GM21529 (cell line): ENCODE measurements at regions not wholly inside any gene's neighbourhood (a gene's known extent, or its start where the extent isn't known, plus 50 kb on each side); places are given as distances from the start of the nearest gene placed in this dataset.
"Not testable (repeated sequence)": the region's sequence is repeated elsewhere in the genome, so short reads cannot be mapped to it uniquely, and the experiment has no call there.

ENCODE experiments used
- ATAC-seq: cut with Tn5 transposase; IDR thresholded peaks from one replicate; pipeline ENCODE4 v1.9.1; 2021; ENCODE audit not compliant: unreplicated experiment

DNA sequence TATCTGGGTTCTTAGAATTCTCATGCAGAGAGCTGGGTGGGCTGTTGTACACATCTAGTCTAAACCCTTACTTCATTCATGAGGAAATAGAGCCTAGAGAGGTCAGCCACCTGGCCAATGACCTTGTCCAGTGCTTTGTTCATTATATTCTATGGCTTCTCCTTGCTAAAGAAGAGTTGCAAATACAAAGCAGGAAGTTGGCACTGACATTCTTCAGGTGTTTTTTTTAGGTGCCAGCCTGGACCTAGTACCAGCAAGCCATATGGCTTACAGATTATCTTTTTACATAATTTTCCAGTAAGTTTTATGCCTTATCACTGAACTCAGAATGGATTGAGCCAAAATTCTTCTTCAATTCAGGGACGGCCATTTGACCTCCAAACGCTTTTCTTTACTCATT is 54.7 kb upstream of the PGM2 start:
- no peak for ATAC-seq

DNA sequence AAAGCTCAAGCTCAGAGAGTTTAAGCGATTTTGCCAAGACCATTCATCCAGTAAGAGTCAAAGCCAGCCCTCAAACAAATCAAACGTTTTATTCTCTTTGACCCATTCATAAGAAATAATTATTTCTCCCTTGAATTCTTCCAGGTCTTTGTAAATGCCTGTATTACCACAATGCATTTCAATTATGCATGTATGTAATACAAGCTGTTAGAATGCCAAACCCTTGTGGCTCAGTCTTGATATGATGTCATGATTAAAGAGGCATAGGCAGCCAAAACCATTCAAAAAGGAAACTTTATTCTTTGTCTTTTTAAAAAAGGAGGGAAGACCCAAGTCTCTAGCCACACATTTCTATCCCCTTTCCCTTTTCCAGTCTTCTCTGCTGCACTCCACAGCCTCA is 56.5 kb upstream of the PGM2 start:
- ATAC-seq: no peak

DNA sequence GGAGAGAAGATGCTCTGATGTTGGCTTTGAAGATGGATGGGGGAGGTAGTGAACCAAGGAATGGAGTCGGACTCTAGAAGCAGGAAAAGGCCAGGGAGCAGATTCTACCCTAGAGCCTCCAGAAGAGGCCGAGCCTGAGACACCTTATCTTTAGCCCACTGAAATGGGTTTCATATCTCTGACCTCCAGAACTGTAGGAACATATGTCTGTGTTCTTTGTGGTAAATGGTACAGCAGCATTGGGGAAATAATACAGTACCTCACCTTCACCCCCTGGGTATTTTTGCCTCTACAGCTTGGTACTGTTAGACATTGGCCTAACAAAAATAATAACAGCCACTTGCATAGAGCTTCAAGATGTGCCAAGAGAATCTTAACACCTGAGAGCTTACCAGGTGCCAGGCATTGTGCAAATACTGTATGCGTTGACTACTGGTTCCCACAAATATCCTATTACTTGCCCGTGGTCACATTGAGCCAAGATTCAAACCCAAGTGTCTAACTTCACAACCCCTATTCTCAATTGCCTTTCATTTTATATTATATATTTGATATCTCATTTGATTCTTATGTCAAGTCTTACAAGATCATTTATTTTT is 57.0 kb upstream of the PGM2 start:
- ATAC-seq: no peak

DNA sequence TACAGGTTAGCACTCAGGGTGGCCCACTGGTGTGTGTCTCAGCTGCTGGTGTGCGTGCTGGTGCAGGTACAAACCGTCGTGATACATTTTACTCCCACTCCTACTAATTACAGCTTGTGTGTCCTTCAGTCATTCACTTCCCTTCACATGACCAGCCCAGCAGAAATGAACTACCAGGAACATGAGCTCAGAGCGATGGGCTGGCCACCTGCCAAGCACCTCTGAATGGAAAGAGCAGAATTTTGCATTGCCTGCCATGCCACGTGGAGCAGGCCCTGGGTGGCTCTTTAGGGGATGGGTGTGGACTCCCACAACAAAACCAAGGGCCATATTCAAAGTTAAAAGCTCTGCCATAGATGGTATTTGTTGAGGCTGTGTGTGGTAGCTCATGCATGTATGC is 58.9 kb upstream of the PGM2 start:
- no peak for ATAC-seq

DNA sequence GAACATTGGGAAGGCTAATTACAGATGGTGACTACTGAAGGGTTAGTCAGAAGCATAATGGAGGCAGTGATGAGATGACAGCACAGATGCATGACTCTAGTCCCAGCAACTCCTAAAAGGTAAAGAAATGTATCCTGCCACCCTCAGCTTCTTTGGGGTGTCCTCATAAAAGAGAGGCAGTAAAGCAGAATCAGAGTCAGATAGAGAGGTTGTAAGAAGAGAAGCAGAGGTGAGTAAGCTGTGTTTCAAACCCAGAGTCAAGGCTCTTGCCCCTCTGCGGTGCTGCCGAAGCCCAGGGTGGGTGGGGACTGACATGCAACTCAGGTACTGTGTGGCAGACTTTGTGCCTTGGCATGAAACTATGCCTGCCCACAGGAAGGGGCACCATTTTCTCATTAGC is 59.5 kb upstream of the PGM2 start:
- no peak for ATAC-seq

DNA sequence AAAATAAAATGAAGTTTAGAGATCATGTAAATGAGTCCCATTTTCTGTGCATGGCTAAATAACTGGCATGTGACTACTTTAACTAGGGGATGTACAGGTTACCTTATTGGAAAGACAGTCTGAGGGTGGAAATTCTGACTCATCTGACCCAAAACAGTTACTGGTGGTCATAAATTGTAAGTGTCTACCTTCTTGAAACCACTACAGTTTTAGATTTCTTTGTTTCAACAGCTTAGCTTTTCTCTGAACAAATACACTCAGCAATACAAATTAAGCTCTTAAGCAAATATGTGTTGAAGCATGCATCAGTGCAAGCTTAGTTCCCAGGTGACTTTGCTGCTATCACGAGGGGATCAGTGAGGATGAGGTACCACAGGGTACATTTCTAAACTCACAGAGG is 60.7 kb upstream of the PGM2 start:
- ATAC-seq: peak; percentile 54

DNA sequence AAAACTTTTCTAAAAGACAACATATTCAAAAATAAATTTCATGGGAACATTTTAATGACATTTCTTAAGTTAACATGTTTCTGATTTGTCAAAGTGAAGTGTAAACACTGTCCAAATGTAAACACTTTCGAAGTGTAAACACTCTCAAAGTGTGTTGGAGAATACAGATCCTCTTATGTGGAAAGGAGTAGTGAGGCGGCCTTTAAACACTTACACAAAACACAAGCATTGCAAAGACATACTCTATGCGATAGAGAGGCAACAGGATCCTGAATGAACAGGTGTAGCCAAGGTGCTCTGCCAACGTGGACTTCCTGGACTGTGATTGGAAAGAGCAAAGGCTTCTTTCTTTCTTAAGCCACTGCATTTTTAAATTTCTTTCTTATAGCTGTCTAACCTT is 62.7 kb upstream of the PGM2 start:
- ATAC-seq: no peak

DNA sequence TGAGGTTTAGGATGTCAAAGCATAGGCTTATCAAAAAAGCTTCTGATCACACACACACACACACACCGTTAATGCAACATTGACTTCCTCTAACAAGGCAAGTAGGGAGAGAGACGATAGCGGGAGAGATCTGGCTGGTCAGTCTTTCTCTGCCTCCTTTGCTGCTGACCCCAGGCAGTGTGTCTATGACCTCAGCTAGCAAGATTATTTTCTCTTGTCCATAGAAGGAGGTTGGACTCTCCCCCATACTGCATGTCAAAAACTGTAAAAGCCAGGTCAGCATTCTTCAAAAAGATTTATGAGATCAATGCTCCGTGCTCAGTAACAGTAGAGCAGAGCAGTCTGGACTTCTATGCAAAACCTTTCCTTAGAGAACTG is 63.5 kb upstream of the PGM2 start:
- ATAC-seq: no peak

DNA sequence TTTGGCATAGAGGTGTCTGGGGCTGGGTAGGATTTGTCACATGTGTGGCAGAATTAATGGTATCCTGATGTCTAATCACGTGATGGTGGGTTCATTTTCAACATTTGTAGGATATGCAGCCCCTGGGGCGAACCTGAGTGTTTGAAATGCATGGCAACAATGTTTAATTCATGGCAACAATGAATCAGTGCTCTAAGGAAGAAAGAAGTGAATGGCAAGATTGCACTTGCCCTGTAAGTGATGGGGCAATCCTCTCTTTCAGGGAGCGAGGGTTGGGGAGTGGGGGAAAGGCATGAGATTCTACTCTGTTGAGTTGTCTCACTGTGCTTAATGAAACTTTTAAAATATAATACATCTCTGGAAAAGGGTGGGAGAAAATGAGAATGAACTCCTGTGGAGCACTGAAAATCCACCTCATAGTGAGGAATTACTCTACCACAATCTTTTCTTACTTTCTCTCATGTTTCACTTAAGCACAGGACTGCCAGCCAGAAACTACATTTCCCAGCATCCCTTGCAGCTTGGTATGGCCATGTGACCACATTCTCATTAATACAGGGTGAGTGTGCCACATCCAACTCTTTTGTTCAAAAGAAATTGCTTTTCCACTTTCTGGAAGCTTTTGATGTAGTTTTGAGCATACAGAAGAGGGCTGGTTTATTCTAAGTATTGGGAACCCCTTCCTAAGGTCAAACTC is 64.0 kb upstream of the PGM2 start:
- peak; percentile 37 for ATAC-seq

DNA sequence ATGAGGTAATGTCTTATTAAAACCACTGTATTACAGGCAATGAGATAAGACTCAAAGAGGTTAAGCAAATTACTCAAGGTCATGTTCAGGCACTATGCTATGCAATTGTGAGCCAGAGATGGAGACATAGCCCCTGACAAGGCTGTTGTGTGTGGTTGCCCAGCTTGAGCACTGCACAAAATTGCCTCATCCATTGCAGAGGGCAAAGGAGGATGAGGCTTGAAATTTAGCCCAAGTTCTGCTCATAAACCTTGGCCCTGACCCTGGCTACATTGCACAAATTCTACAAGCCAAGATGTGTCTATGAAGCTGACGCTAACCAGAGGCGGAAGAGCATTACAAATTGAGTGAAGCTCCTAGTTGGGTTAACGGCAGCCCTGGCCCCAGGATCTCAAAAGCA is 65.6 kb upstream of the PGM2 start:
- no peak for ATAC-seq

DNA sequence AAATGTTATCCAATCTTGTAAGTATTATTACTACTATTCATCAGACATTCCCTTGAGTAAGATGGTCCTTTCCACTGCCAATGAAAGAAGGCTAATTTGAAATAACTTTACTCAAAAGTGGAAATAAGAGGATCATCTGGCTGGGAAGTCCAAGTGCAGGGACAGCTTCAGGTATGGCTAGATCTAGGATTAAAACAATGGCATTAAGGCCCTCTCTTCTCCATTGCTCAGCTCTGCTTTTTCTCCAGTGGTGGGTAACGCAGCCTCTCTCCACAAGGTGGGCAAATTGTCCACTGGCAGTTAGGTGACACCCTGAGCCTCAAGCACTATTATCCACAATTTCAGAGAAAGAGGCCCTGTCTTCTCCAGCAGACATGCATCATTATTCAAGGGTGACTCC is 66.7 kb upstream of the PGM2 start:
- ATAC-seq: no peak

DNA sequence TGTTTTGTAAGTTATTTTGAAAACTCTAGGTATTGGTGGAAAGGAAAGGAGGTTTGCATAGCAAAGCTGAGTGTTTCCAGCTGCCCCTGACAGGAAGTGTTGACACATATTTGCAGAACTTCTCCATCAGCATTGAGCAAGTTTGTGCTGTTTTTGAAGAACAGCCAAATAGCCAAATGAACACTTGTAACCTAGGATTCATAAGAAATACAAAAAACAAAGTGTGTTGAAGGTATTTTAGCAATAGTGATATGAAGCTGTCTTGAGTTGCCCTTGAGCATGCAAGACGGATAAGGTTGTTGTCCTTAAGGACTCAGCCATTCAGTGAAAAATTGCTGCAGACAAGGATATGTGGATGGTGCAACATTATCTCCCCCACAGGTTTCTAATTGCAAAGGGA is 68.3 kb upstream of the PGM2 start:
- no peak for ATAC-seq

DNA sequence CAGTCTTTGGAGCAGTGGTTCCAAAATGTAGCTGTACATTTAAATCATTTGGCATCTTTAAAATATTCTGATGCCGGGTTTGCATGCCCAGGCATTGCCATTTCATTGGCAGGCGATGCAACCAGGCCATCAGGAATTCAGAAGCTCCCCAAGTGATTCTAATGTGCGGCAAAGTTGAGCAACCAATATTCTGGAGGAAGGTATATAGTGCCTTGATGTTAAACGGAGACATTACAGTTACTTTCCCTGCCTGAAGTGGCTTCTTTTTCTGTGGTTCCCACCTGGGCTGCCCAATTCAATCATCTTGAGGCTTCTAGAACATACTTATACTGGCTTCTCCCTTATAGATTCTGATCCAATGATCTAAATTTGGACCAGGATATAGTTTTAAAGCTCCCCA is 68.7 kb upstream of the PGM2 start:
- no peak for ATAC-seq

DNA sequence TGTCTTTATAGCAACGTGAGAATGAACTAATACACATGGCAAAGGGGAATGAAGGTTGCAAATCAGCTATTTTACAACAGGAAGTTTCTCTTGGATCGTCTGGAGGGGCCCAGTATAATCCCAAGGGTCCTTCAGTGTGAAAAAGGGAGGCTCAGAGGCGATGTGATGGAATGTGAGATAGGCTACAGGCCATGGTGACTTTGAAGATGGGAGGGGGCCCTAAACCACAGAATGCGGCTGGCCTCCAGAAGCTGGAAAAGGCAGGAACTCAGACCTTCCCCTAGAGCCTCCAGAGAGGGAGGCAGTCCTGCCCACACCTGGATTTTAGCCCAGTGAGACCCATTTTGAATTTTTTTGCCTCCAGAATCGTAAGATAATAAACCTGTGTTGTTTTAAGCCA is 69.4 kb upstream of the PGM2 start:
- ATAC-seq: no peak

DNA sequence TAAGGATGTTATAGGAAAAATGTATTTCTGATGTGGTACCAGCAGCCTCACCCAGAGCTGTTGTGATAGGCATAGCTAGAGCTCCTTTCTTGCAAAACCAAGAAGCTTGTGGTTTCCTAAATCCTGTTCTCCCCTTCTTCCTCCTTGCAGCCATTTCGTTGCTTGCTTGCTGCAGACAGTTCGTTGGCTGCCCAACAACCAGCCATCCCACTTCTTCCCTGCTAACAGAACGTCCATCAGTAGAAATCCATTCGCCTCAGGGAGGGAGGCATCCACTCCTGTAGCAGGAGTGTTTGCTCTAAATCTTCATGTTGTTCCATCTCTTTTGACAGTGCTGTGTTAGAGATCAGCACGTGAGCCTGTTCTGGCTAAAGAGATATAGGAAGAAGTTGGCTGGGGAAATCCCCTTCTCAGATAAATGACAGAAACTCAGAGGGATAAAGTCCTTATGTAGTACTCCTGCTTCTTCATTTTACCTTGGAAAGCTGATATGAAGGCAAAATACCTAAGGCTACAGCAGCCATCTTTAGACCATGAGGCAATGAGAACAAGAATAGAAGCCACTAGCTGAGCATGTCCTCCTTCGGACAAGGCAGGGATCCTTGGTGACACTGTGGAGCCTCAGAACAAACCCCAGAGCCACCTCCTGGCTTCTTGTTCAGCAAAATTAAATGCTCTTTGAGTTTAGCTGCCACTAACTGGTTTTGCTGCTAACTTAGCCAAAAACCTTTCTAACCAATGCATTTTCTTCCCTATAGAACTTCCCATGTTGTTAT is 68.4 kb upstream of the RELL1 start:
- no peak for ATAC-seq

DNA sequence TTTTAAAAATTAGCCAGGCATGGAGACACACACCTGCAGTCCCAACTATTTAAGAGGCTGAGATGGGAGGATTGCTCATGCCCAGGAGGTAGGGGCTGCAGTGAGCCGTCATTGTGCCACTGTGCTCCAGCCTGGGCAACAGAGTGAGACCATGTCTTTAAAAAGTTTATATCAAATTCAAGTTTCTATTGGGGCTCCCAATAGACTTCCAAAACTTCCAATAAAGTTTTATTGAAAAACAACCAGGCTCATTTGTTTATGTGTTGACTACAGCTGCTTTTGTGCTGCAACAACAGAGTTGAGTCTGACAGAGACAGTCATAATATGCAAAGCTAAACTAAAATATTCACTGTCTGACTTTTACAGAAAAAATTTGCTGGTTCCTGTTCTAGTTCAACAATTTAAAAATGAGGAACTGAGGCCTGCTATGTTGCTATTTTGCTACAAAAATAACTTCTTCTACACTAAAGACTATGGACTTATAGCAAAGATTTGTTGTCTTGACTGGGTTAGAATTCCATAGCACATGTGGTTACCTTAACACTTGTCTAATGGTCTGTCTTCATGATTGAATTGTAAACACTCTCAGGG is 63.3 kb upstream of the RELL1 start:
- no peak for ATAC-seq

DNA sequence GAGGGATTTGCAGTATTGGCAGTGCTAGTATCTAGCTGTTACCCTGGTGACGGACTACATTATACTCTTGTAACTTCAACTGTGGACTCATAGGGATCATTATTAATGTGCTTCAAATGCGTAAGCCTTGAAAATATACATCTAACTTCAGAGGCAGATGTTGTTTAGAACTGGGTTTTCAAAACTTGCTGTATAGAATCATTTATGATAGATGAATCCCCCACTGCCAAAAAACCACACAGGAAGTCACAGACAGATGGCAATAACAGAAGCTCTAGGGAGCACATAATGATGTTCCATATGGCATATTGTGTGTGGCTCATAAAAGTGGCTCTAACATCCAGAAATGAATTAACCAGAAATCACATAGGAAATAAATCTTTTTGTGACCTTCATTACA is 62.3 kb upstream of the RELL1 start:
- ATAC-seq: no peak

DNA sequence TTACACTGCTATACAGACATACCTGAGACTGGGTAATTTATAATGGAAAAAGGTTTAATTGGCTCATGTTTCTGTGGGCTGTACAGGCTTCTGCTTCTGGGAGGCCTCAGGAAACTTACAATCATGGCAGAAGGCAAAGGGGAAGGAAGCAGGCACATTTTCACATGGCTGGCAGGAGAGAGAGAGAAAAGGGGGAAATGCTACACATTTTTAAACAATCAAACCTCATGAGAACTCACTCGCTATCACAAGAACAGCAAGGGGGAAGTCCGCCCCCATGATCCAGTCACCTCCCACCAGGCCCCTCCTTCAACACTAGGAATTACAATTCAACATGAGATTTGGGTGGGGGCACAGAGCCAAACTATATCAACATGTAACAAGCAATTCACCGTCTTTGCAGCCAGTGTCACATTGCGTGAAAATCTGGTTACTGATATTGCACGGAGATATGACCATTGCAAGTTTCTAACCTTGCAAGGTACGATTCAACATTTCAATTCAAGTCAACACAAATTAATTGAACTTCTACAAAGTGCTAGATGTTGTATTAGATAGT is 61.7 kb upstream of the RELL1 start:
- no peak for ATAC-seq

DNA sequence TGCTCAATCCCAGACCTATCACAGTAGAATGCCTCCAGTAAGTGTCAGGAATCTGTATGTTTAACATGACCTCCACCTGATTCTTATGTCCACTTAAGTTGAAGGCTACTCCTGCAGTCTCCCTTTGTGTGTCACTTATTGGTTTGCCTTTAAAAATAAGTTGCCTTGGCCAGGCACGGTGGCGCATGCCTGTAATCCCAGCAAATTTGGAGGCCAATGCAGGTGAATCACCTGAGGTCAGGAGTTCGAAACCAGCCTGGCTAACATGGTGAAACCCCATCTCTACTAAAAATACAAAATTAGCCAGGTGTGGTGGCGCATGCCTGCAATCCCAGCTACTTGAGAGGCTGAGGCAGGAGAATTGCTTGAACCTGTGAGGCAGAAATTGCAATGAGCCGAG is 60.7 kb upstream of the RELL1 start:
- not testable (repeated sequence) for ATAC-seq

DNA sequence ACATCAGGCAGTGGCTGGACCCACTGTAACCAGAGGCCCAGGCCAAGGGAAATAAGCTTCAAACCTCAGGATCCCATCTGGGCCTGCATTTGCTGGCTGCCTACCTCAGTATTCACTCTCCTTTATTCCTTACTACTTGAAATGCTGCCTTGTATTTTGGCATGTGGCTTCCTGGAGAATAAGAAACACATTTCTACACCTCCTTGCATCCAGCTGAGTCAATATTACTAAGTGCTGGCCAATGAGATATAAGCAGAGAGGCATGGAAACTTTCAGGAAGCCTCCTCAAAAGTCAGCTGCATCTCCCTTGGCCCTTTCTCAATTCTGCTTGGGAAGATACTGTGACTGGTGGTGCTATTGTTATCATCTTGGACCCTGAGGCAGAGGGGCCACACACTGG is 59.8 kb upstream of the RELL1 start:
- no peak for ATAC-seq

DNA sequence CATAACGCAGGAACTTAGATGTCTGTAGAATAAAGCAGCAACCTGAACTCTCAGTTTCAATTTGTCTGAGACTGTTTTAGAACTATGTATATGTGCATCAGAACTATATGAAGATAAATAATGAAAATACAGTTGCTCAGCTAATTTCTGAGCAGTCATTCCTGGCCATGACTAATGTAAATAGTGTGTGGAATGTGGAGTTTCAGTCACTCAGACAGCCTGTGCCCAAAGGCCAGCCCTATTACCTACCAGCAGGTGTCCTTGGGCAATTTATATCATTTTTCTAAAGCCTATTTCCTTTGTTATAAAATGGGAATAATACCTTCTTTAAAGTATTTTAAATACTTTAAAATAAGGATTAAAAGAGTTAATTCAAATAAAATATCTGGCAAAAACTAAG is 56.0 kb upstream of the RELL1 start:
- ATAC-seq: no peak

DNA sequence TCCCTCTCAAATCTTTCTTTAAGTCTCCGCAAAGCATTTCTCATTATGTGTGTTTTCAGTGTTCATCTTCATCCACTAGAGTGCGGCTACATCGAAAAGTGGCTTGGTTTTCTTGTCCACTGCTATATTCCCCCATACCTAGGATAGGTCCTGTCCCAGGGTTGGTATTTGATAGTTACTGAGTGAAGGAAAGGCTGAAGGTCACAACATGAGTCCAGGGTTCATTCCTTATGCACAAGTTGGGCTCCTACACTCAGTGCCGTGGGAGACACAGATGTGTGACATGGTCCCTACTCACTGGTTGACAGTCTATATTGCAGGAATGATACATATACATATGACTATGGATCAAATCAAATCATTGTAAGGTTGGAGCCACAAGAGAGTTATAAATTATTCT is 55.4 kb upstream of the RELL1 start:
- no peak for ATAC-seq
